Tibial artery (tissue), 4 donors: ENCODE measurements at regions not wholly inside any gene's neighbourhood (a gene's known extent, or its start where the extent isn't known, plus 50 kb on each side); places are given as distances from the start of the nearest gene placed in this dataset.

Experiments
- DNase-seq, 2 donors: peaks; one replicate each; pipeline ENCODE4 v3.0.0-alpha.2; 2019
- H3K27ac ChIP-seq, 2 donors: fragments of 200-600 bp; sonication (generic) in 1 of 2; 1 replicate in 1 of 2; 2 replicates in 1 of 2; pipeline ENCODE4 v1.5.1; 2018 to 2019; ENCODE audit warnings: mild to moderate bottlenecking in 1 of 2
- H3K27me3 ChIP-seq, 2 donors: fragments of 200-600 bp; sonication (generic) in 1 of 2; one replicate each; pipeline versions ENCODE4 v1.5.1 to v1.6.0; 2016 to 2019
- H3K36me3 ChIP-seq, 3 donors: fragments of 200-600 bp; sonication (generic) in 2 of 3; one replicate each; pipeline ENCODE4 v1.5.1; 2016 to 2019; ENCODE audit warnings: mild to moderate bottlenecking in 2 of 3
- H3K4me1 ChIP-seq, 4 donors: fragments of 200-600 bp; sonication (generic) in 2 of 4; 1 replicate in 3 of 4; 2 replicates in 1 of 4; pipeline ENCODE4 v1.5.1; 2016 to 2019
- H3K4me3 ChIP-seq, 2 donors: fragments of 200-600 bp; sonication (generic) in 1 of 2; 1 replicate in 1 of 2; 2 replicates in 1 of 2; pipeline ENCODE4 v1.5.1; 2018 to 2019; ENCODE audit warnings: mild to moderate bottlenecking in 2 of 2
- H3K9me3 ChIP-seq, 3 donors: fragments of 200-600 bp; sonication (generic) in 1 of 3; one replicate each; pipeline ENCODE4 v1.5.1; 2016 to 2019
- intact Hi-C: fragments of 100-400 bp; cut with DNase I; formaldehyde crosslinking; loops from one replicate; pipeline ENCODE4 v1.15.0; 2023; ENCODE audit warnings: low total_unique reads
- TF ChIP-seq, protein P1 (sequence below), 2 experiments: fragments of 200-600 bp in 1 of 2; fragments of 450-650 bp in 1 of 2; IDR thresholded peaks; one replicate each; pipeline ENCODE4 v1.5.1; 2017 to 2019; ENCODE audit warnings: antibody characterized with exemption in 2 of 2, mild to moderate bottlenecking in 1 of 2, moderate library complexity in 1 of 2

DNA sequence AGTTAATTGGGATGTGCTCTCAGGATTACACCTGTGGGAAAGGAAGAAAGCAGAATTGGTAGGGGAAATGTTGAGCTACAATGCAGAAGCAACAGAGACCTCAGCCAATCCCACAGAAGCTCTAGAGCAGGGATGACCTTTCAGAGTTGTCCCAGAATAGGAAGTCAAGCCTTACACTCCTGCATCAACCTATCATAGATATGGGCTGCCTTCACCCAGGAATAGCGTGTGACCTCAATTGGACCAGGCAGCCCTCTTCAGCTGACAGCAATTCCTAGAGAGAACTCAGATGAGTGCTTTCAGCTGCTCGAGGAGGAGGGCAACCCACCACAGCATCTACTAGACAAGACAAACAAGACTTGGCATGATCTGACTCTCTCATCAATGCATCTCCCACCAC lies 189.7 kb downstream of the TMEM132E start:
- Histone ChIP-seq H3K4me1 (no peaks in the 10 kb centered on the region), H3K4me3 (no peak overlapping the region), H3K27me3 (no peaks in the 10 kb centered on the region), H3K36me3 (no peaks in the 10 kb centered on the region), H3K9me3 (no peaks in the 10 kb centered on the region), H3K27ac (no peak overlapping the region)
- TF ChIP-seq, protein P1, sequence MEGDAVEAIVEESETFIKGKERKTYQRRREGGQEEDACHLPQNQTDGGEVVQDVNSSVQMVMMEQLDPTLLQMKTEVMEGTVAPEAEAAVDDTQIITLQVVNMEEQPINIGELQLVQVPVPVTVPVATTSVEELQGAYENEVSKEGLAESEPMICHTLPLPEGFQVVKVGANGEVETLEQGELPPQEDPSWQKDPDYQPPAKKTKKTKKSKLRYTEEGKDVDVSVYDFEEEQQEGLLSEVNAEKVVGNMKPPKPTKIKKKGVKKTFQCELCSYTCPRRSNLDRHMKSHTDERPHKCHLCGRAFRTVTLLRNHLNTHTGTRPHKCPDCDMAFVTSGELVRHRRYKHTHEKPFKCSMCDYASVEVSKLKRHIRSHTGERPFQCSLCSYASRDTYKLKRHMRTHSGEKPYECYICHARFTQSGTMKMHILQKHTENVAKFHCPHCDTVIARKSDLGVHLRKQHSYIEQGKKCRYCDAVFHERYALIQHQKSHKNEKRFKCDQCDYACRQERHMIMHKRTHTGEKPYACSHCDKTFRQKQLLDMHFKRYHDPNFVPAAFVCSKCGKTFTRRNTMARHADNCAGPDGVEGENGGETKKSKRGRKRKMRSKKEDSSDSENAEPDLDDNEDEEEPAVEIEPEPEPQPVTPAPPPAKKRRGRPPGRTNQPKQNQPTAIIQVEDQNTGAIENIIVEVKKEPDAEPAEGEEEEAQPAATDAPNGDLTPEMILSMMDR (IDR thresholded peaks at IDR 0.05) = no peak
- intact Hi-C loops = no loop called here
- DNase-seq = no peak

DNA sequence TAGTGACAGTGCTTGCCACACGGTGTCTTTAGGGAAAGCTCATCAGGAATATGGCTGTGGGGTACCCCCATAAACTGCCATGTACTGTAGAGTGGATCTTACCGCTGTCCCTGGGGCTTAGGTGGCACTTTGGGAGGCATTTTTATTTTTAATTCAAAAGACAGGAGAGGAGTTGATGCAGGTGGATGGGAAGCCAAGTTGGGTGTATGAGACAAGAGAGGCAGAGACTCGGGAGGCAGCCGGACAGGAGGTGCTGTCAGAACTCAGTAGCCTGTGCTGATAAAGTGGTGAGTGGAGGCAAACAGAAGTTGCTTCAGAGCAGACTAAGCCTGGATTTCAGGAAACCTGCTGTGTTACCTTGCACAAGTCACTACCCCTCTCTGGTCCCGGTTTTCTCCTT lies 185.9 kb downstream of the TMEM132E start:
- Histone ChIP-seq H3K4me3 (no peak overlapping the region), H3K9me3 (no peaks in the 10 kb centered on the region), H3K36me3 (no peaks in the 10 kb centered on the region), H3K4me1 (no peaks in the 10 kb centered on the region), H3K27me3 (no peaks in the 10 kb centered on the region), H3K27ac (no peak overlapping the region)
- DNase-seq = no peak
- TF ChIP-seq, protein P1 (IDR thresholded peaks at IDR 0.05) = no peak
- intact Hi-C loops = no loop called here

DNA sequence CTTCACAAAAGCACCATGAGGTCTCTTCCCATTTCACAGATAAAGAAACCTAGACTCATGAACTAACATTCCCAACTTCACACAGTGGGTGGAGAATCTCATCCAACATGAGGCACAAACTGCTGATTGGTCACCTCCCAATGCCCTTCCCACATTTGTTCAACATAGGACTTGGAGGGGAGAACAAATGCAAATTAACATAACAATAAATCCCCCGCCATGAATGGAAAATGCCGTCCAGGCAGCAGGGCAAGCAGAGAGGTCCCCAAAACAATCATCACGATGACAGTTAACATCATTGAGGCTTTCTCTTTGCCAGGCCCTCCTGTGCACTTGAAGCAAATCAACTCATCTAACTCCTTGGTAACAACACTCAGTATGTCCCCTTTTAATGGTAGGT lies 185.3 kb downstream of the TMEM132E start:
- Histone ChIP-seq H3K4me1 (no peaks in the 10 kb centered on the region), H3K27me3 (no peaks in the 10 kb centered on the region), H3K36me3 (no peaks in the 10 kb centered on the region), H3K27ac (no peak overlapping the region), H3K9me3 (no peaks in the 10 kb centered on the region), H3K4me3 (no peak overlapping the region)
- TF ChIP-seq, protein P1 (IDR thresholded peaks at IDR 0.05) = no peak
- intact Hi-C loops = no loop called here
- DNase-seq = no peak

DNA sequence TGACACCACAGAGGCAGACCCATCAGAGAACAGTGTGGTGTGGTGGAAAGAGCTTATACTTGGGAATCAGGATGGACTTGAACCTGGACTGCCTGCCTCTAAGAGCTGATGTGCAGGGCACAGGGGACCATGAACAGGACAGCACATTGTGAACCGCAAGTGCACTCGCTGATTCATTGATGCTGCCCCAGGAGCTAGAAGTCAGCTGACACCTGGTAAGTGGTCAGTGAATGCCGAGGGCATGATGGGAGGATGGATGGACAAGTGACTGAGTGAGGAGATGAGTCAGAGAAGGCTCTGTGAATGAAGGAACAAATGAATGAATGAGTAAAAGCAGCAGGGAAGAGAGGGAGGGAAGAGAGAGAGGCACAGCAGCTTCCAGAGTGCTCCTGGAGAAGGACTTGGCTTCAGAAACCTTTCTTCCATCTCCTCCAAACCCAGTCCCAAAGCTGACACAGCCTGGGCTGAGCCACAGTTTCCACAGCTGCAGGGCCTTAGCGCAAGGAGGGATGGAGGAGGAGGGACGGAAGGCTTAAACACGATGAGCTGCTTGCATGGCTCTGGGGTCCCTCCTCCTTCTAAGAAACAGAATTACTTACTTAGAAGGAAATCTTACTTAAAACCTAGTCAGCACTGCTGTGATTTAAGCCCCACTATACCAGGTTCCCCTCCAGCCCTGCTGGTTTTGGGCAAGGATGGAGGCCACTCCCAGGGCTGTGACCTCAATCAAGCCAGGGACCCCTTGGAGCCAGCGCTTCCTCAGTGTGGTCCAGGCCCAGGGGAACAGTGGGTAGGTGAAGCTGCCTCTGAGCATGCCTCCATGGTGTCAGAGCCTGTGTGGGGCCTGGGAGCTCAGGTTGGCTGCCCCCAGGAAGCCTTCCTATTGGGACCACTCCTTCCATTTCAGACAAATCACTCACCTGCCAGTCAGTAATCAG lies 184.6 kb downstream of the TMEM132E start:
- intact Hi-C loops = no loop called here
- TF ChIP-seq, protein P1 (IDR thresholded peaks at IDR 0.05) = no peak
- no peak for DNase-seq

DNA sequence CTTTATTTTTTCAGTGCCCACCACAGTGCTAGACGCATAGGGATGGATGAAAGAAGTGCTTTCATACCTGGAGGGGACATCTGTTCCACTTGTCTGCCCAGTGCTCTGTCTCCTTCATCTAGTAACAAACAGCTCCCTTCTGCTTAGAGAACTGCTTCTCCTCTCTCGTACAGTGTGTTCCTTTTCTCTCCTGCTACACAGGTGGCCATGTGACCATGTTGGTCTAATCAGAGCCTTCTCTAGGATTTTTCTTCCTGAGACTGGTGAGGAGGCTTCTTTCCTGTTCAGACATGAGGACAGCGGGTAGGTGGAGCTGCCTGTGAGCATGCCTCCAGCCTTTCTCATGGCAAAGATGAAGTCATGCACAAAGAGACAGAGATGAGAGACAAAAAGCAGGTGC lies 182.7 kb downstream of the TMEM132E start:
- no peaks in the 10 kb centered on the region for H3K36me3 ChIP-seq
- H3K27ac ChIP-seq = no peak overlapping the region
- intact Hi-C loops = no loop called here
- no peaks in the 10 kb centered on the region for H3K4me1 ChIP-seq
- TF ChIP-seq, protein P1 (IDR thresholded peaks at IDR 0.05) = no peak
- no peaks in the 10 kb centered on the region for H3K27me3 ChIP-seq
- no peaks in the 10 kb centered on the region for H3K9me3 ChIP-seq
- H3K4me3 ChIP-seq = no peak overlapping the region
- no peak for DNase-seq

More for the DNA sequence above, 184.6 kb downstream of the TMEM132E start:
- Histone ChIP-seq H3K27me3 (no peaks in the 10 kb centered on the region), H3K4me3 (no peak overlapping the region), H3K27ac (no peak overlapping the region), H3K9me3 (no peaks in the 10 kb centered on the region), H3K4me1 (no peaks in the 10 kb centered on the region), H3K36me3 (no peaks in the 10 kb centered on the region)
